HG02759 (cell line): ENCODE measurements at regions not wholly inside any gene's neighbourhood (a gene's known extent, or its start where the extent isn't known, plus 50 kb on each side); places are given as distances from the start of the nearest gene placed in this dataset.

Source experiments
- ATAC-seq: cut with Tn5 transposase; IDR thresholded peaks from one replicate; pipeline ENCODE4 v1.9.1; 2021; ENCODE audit warnings: mild to moderate bottlenecking, moderate library complexity; ENCODE audit not compliant: unreplicated experiment

GRCh38 chr11:37689951-37690350 lies 1091.9 kb upstream of the RAG2 start:
- ATAC-seq: no peak

DNA sequence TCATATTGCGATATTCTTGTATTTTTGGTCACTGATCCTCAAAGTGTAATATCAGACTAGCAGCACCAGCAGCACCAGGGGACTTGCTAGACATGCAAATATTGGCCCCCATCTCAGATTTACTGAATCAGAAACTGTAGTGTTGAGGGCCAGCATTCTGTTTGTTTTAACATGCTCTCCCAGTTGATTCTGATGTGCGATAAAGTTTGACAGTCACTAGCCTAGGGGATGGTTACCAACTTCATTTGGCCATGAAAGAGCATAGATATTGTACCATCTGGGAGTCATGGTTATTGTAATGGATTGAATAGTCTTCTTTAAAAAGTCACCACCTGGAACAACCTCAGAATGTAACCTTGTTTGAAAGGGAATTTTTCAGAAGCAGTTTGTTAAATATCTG lies 1090.4 kb upstream of the RAG2 start:
- no peak for ATAC-seq

GRCh38 chr11:37687130-37687529 lies 1089.1 kb upstream of the RAG2 start:
- no peak for ATAC-seq

- ATAC-seq: no peak
These were observed 1073.3 kb upstream of the RAG2 start for GRCh38 chr11:37671321-37671720.

DNA sequence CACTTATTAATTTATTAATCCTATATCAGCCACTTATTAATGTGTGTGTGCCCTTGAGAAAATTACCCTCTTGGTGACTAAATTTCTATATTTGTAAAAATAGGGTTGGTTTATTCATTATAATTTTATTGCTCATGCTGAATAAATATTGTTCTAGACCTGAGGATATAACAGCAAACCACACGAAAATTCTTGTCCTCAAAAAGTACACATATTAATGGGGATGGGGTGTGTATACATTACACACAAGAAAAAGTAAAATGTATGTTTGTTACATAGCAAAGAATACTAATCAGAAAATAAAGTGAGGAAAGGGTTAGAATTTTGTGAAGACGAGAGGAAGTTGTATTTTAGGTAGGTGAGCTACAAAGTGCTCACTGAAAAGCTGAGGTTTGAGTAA lies 1068.9 kb upstream of the RAG2 start:
- ATAC-seq: no peak

DNA sequence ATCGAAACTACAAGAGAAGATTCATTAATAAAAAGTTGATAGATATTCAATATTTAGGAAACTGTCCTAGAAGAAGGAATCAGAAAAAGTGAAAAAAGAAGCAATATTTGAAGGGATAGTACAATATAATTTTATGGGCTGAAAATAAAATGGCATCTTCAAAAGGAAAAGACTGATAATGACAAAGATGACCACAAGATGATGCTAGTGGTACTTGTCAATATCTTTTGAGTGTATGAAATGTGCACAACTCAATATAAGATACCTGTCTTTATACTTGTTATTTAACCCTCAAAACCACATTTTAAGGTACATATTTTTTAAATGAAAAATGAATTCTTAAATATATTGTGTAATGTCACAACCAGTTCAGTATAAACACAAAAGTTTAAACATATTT lies 1059.6 kb upstream of the RAG2 start:
- no peak for ATAC-seq

- no peak for ATAC-seq
These were observed 1049.7 kb upstream of the RAG2 start for GRCh38 chr11:37647767-37648166.

- no peak for ATAC-seq
These were observed 1045.9 kb upstream of the RAG2 start for GRCh38 chr11:37643968-37644367.

DNA sequence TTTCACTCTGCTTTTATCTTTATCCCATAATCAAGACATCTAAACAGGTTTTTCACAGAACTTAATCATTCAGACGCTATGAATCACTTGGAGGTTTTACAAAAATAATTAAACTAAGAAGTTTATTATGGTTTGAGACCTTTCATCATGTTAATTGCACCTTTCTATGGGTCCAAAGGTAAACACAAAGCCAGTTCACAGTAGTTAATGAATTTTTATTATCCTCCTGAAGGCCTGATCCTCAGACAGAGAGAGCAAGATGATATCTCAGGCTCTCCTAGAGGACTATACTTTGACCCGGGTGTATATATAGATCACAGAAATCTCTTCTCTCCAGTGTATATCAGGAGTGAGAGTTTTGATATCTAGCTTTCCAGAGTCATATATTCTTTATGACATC lies 1044.3 kb upstream of the RAG2 start:
- no peak for ATAC-seq

DNA sequence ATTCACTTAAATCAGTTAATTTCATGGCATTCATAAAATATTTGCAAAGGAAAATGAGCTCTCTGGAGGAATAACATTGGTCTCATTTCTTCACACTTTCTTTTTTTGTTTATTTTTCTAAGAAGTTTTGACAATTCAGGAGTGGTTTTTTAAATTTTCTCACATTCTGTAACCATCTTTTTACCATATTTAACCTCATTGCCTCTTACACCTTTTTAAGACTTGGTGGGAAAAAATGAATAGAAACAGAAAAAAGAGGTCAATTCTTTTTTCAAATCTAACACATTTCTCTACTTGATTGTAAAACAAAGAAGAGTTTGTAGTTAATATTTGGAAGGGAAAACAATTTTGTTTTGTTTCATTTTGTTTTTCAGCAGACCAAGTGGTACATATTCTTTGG lies 1034.7 kb upstream of the RAG2 start:
- no peak for ATAC-seq

- no peak for ATAC-seq
These were observed 1032.8 kb upstream of the RAG2 start for GRCh38 chr11:37630866-37631265.

- ATAC-seq: no peak
These were observed 1025.7 kb upstream of the RAG2 start for GRCh38 chr11:37623778-37624177.

- ATAC-seq: no peak
These were observed 1023.6 kb upstream of the RAG2 start for GRCh38 chr11:37621662-37622061.

DNA sequence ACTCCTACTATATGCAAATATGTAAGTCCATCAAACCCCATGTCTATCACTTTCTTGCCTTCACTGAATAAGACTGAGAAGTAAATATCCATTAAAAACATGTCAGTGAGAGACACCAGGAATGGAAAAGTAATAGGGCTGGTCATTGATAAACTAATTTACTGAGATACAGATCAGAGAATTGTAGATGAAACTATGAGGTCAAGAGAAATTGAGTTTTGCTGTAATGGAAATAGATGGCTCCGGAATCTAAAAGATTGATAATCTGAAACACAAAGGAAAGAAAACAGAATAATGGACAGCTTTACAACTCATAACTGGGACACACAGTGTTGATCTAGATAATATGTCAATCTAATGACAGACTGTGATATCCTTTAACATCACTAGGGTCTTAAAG lies 1018.3 kb upstream of the RAG2 start:
- no peak for ATAC-seq

- ATAC-seq: no peak
These were observed 1015.0 kb upstream of the RAG2 start for GRCh38 chr11:37613031-37613430.

- no peak for ATAC-seq
These were observed 1014.1 kb upstream of the RAG2 start for GRCh38 chr11:37612146-37612545.

- no peak for ATAC-seq
These were observed 1007.2 kb upstream of the RAG2 start for GRCh38 chr11:37605229-37605628.

GRCh38 chr11:37598381-37598780 lies 1000.3 kb upstream of the RAG2 start:
- no peak for ATAC-seq

DNA sequence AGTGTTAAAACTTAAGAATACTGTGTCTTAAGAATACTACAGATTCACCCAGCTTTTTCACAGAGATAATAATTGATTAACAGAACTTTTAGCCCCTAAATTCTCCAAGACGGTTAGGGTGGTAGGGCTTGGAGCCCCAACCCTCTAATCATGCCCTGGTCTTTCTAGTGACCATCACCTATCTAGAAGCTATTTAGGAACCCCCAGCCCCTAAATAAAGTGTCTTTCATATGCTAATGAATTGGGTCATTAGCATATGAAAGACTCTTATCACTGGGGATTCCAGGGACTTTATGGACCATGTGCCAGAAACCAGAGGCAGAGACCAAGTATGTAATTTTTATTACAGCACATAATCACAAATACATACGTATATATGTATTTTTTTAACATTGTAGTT lies 999.7 kb upstream of the RAG2 start:
- ATAC-seq: no peak

- ATAC-seq: no peak
These were observed 997.8 kb upstream of the RAG2 start for GRCh38 chr11:37595845-37596244.

DNA sequence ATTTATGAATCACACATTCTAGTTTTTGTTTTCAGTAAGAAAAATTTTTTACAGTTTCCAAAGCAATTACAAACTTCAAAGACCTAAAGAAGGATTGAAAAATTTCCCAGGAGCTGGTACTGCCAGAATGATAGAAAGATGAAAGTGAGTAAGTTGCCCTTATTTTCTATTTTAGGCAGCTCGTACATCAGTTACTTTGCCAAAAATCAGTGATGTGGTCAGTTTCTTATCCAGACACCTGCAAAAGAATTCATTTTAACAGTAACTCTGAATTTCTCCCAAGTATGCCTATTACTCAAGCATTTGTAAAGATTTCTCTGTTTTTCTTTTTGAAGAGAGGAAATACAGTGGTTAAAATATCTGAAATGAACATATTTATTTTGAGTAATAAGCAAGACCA lies 976.3 kb upstream of the RAG2 start:
- ATAC-seq: no peak

- no peak for ATAC-seq
These were observed 974.6 kb upstream of the RAG2 start for GRCh38 chr11:37572491-37573171.

DNA sequence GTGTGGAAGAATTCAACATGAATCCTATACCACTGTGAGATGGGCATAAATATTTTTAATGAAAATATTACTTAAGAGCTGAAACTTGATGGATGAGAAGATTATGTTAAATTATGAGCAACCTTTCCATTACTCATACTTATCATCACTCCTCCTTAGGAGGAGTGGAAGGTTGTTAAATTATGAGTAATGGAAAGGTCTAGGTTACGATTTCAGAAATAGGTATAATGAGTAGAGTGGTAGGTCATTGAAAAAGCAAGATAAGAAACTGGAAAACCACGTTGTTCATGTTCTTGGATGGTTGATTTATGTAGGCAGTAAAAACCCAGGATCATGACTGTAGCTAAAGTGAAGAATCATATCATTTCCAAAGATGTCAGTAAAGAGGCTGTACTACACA lies 973.2 kb upstream of the RAG2 start:
- ATAC-seq: no peak
